Fibroblast of lung (primary cell): ENCODE measurements at regions not wholly inside any gene's neighbourhood (a gene's known extent, or its start where the extent isn't known, plus 50 kb on each side); places are given as distances from the start of the nearest gene placed in this dataset.

Experiments
- EZH2 ChIP-seq: IDR thresholded peaks from 2 replicates; pipeline ENCODE4 v1.5.1; 2012; ENCODE audit warnings: low read length, control low read depth, mild to moderate bottlenecking; ENCODE audit errors: missing control alignments
- TF ChIP-seq, protein P1 (sequence below), 2 donors: IDR thresholded peaks in 1 of 2; conservative IDR thresholded peaks in 1 of 2; 1 replicate in 1 of 2; 2 replicates in 1 of 2; pipeline ENCODE4 v1.5.1; 2011 to 2012; ENCODE audit warnings: low read length in 2 of 2, control low read depth in 1 of 2, inconsistent platforms in 1 of 2, low read depth in 1 of 2, mild to moderate bottlenecking in 1 of 2

DNA sequence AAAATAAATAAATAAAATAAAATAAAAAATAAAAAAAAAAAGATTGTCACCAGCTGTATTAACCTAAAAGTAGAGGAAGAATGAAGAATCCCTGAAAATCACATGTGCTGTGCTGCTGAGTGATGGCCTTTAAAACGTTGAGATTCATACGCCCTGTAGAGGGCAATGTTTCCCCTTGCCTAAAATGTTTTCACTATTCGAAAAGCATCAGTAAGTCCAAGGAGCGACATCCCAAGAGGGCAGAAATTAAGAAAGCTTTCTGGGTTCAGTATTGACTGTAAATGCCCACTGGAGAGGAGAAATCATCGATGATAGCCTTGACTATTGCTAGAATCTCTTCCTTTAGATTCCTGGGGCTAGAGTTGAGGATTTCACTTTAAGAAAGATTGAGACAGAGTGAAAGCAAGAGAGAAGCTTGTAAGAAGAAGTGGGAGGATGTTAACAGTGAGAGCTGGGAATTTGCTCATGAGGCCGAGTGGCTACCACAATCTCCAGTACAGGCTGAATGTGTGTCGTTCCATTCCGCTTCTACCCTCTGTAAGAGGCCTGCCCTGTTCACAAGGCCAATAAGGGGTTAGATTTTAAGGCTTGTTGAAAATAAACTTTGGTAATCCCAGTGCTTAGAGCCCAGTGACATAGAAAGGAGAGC, 170.8 kb upstream of the FAM20A start:
- TF ChIP-seq, protein P1, sequence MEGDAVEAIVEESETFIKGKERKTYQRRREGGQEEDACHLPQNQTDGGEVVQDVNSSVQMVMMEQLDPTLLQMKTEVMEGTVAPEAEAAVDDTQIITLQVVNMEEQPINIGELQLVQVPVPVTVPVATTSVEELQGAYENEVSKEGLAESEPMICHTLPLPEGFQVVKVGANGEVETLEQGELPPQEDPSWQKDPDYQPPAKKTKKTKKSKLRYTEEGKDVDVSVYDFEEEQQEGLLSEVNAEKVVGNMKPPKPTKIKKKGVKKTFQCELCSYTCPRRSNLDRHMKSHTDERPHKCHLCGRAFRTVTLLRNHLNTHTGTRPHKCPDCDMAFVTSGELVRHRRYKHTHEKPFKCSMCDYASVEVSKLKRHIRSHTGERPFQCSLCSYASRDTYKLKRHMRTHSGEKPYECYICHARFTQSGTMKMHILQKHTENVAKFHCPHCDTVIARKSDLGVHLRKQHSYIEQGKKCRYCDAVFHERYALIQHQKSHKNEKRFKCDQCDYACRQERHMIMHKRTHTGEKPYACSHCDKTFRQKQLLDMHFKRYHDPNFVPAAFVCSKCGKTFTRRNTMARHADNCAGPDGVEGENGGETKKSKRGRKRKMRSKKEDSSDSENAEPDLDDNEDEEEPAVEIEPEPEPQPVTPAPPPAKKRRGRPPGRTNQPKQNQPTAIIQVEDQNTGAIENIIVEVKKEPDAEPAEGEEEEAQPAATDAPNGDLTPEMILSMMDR (conservative IDR thresholded peaks at IDR 0.05 in 1 of 2, IDR thresholded peaks at IDR 0.05 in 1 of 2; ENCODE audit: low read depth in 1 of 2, low read length in 2 of 2) = peak; percentile 77 to 78
- TF ChIP-seq EZH2 = no peak
